Parathyroid adenoma (tissue), 2 donors: ENCODE measurements at regions not wholly inside any gene's neighbourhood (a gene's known extent, or its start where the extent isn't known, plus 50 kb on each side); places are given as distances from the start of the nearest gene placed in this dataset.

Source experiments
- H2AFZ ChIP-seq: fragments of 300-600 bp; sonication (generic); one replicate; pipeline ENCODE4 v1.7.0; 2017; ENCODE audit warnings: antibody characterized with exemption, mild to moderate bottlenecking
- H3K27ac ChIP-seq: fragments of 300-600 bp; sonication (generic); one replicate; pipeline ENCODE4 v1.7.0; 2017
- H3K27me3 ChIP-seq: fragments of 300-600 bp; sonication (generic); one replicate; pipeline ENCODE4 v1.7.0; 2017; ENCODE audit warnings: low read length; ENCODE audit not compliant: control insufficient read depth, insufficient read depth
- H3K36me3 ChIP-seq: fragments of 300-600 bp; sonication (generic); one replicate; pipeline ENCODE4 v1.7.0; 2017; ENCODE audit warnings: low read length; ENCODE audit not compliant: control insufficient read depth, insufficient read depth
- H3K4me1 ChIP-seq: fragments of 300-600 bp; sonication (generic); one replicate; pipeline ENCODE4 v1.7.0; 2017; ENCODE audit warnings: control low read depth
- H3K4me2 ChIP-seq: fragments of 300-600 bp; sonication (generic); one replicate; pipeline ENCODE4 v1.7.0; 2017; ENCODE audit warnings: low read length
- H3K4me3 ChIP-seq: fragments of 300-600 bp; sonication (generic); one replicate; pipeline ENCODE4 v1.7.0; 2017; ENCODE audit warnings: low read depth, low read length
- H3K79me2 ChIP-seq: fragments of 300-600 bp; sonication (generic); one replicate; pipeline ENCODE4 v1.7.0; 2017; ENCODE audit warnings: control low read depth
- H3K9ac ChIP-seq: fragments of 300-600 bp; sonication (generic); one replicate; pipeline ENCODE4 v1.7.0; 2017; ENCODE audit warnings: mild to moderate bottlenecking
- H3K9me3 ChIP-seq: fragments of 300-600 bp; sonication (generic); one replicate; pipeline ENCODE4 v1.7.0; 2017; ENCODE audit warnings: low read length; ENCODE audit not compliant: control insufficient read depth
- CTCF ChIP-seq: fragments of 300-600 bp; sonication (generic); IDR thresholded peaks from one replicate; pipeline ENCODE4 v1.7.0; 2017; ENCODE audit warnings: antibody characterized with exemption, mild to moderate bottlenecking
- donor health status: primary hyperparathyroidism.

DNA sequence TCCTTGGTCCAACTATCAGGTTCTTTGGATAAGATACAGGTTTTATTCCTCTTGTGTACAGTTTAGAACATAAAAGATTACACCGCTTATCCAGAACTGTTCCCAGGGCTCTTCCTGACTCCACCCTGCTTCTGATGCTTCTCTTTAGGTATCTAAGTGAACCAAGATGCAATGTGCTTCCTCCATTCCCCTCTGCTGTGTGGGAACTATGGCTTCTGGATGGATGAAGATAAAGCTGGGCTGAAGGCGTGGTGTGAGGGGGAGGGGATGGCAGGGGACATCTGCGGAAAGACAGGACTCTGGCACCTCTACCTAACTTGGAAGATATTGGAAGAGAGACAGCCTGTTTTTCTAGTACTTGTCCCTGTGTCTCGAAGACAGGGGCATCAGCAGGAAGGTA is 209.9 kb upstream of the TBX20 start:
- Histone ChIP-seq H3K79me2 (no peaks in the 10 kb centered on the region), H3K27ac (no peak overlapping the region), H3K9me3 (no peaks in the 10 kb centered on the region), H3K4me3 (no peak overlapping the region), H3K36me3 (no peaks in the 10 kb centered on the region), H3K27me3 (no peaks in the 10 kb centered on the region), H3K4me2 (no peak overlapping the region), H2AFZ (no peak overlapping the region), H3K4me1 (no peaks in the 10 kb centered on the region), H3K9ac (no peak overlapping the region)
- no peak for TF ChIP-seq CTCF

GRCh38 chr7:35463176-35463700 is 209.3 kb upstream of the TBX20 start:
- H3K9ac ChIP-seq: no peak overlapping the region
- no peaks in the 10 kb centered on the region for H3K27me3 ChIP-seq
- H3K4me1 ChIP-seq: no peaks in the 10 kb centered on the region
- H3K9me3 ChIP-seq: no peaks in the 10 kb centered on the region
- H2AFZ ChIP-seq: no peak overlapping the region
- H3K36me3 ChIP-seq: no peaks in the 10 kb centered on the region
- no peak overlapping the region for H3K4me3 ChIP-seq
- no peak overlapping the region for H3K27ac ChIP-seq
- no peaks in the 10 kb centered on the region for H3K79me2 ChIP-seq
- no peak for TF ChIP-seq CTCF
- no peak overlapping the region for H3K4me2 ChIP-seq

GRCh38 chr7:35454575-35455385 is 200.9 kb upstream of the TBX20 start:
- peaks cover 3% of the 10 kb centered on the region for H3K4me1 ChIP-seq
- H3K36me3 ChIP-seq: no peaks in the 10 kb centered on the region
- no peaks in the 10 kb centered on the region for H3K9me3 ChIP-seq
- H3K79me2 ChIP-seq: no peaks in the 10 kb centered on the region
- H3K27ac ChIP-seq: no peak overlapping the region
- peak overlapping the region; percentile 50 for H2AFZ ChIP-seq
- peak overlapping the region; percentile 29 for H3K4me3 ChIP-seq
- H3K9ac ChIP-seq: no peak overlapping the region
- no peak for TF ChIP-seq CTCF
- peaks cover 5% of the 10 kb centered on the region for H3K27me3 ChIP-seq
- peak overlapping the region; percentile 59 for H3K4me2 ChIP-seq

- H3K9me3 ChIP-seq: no peaks in the 10 kb centered on the region
- no peak overlapping the region for H2AFZ ChIP-seq
- no peaks in the 10 kb centered on the region for H3K79me2 ChIP-seq
- H3K27me3 ChIP-seq: peaks cover 5% of the 10 kb centered on the region
- no peak overlapping the region for H3K4me2 ChIP-seq
- no peak for TF ChIP-seq CTCF
- H3K36me3 ChIP-seq: no peaks in the 10 kb centered on the region
- no peak overlapping the region for H3K4me3 ChIP-seq
- H3K4me1 ChIP-seq: peaks cover 3% of the 10 kb centered on the region
- H3K27ac ChIP-seq: no peak overlapping the region
- no peak overlapping the region for H3K9ac ChIP-seq
Observed at GRCh38 chr7:35450456-35451214, 196.7 kb upstream of the TBX20 start.
